SKM-1 treated with dmso at 0.1 percent for 144 hours (cell line): ENCODE measurements at regions not wholly inside any gene's neighbourhood (a gene's known extent, or its start where the extent isn't known, plus 50 kb on each side); places are given as distances from the start of the nearest gene placed in this dataset.
"Not testable (repeated sequence)": the region's sequence is repeated elsewhere in the genome, so short reads cannot be mapped to it uniquely, and the experiment has no call there.

Experiments used
- DNase-seq: peaks from one replicate; lab custom pipeline; 2025; ENCODE audit not compliant: unreplicated experiment; lab: John Stamatoyannopoulos, UW

DNA sequence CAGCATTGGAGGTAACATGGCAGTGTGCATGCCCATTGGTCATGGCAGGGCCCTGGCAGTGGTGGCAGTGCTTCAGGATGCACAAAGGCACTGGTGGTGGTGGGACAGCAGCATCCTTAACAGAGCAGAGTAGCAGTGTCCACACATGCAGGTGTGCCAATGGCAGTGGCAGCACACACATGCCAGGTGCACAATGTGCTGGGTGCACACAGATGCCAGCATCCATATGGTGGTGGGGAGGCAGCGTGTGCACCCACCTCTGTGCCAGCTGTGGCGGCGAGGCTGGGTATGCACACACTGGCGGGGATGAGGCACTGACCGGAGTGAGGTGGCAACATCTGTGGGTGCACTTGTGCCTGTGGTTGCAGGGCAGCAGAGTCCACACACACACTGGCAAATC, 150.6 kb downstream of the SI start:
- no peak for DNase-seq

- peak; percentile 25 for DNase-seq
Measured at GRCh38 chr3:164918905-164919304, 159.4 kb downstream of the SI start.

- DNase-seq = no peak
Measured at GRCh38 chr3:164912916-164913315, 165.4 kb downstream of the SI start.

GRCh38 chr3:164903820-164904451, 174.4 kb downstream of the SI start:
- no peak for DNase-seq

DNA sequence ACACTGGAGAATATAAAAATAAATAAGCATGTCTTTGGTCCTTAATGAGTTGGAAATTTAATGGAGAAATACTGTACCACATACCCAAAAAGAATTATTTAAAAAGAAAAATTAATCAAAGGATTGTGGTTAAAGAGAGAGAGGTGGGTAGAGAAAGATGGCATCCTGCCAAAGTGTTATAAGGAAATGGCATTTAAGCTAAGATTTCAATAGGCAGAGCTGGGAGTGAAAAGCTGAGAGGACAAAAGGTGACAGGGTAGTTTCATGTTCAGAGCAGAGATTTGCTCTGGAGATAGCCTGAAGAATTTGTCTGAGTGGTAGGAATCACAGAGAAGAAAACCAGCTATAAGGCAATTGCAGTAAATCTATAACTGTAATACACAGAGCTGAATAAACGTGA, 181.0 kb downstream of the SI start:
- no peak for DNase-seq

DNA sequence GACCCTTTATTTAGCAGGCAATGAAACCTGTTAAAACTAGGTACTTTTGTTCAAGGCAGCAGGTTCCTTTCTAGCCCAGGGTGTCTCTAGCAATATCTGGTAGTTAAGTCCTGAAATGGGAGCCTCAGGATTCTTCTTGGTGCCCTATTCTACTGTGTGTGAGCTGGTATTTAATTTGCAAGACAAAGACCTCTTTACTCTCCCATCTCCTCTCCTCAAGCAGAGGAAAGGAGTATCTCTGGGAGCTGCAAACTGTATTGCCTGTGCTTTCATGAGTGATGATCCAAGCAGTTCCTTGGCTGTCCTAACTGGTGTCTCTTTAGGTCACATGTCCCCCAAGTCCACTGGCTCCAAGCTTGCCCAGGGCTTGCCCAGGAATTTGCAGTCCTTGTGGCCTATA, 188.2 kb downstream of the SI start:
- no peak for DNase-seq

- DNase-seq = no peak
Measured at GRCh38 chr3:164883171-164883570, 195.1 kb downstream of the SI start.

DNA sequence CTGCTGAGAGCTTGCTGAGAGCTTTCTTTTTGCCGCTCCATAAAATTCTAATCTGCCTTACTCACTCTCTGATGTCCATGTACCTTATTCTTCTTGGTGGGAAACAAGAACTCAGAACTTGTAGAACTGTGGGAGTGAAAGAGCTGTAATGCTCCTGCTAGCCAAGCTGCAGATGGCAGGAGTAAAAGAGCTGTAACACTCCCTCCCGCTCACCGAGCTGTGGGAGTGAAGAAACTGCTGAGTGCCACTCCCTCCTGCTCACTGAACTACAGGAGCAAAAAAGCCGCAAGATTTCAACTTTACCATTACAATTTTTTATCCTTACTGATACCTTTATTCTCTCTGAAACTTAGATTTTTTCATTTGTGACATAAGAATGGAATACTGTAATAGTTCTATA, 199.1 kb downstream of the SI start:
- no peak for DNase-seq

DNA sequence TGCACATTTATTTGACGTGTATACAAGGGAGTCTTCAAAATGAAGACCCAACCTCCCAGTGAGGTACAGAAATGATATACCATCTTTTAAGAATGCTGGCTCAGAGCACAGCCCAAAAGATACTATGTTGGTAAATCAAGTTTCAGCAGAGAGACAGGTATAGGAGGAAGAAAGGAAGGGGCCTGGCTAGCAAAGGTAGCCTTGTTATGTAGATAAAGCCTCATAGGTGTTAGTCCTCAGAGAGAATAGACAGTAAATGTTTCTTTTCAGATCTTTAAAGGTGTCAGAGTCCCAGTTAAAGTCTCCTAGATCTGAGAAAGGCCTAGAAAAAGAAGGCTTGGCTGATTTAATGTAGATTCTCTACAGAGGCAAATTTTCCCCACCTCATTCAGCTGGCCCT, 213.8 kb downstream of the SI start:
- DNase-seq = no peak

DNA sequence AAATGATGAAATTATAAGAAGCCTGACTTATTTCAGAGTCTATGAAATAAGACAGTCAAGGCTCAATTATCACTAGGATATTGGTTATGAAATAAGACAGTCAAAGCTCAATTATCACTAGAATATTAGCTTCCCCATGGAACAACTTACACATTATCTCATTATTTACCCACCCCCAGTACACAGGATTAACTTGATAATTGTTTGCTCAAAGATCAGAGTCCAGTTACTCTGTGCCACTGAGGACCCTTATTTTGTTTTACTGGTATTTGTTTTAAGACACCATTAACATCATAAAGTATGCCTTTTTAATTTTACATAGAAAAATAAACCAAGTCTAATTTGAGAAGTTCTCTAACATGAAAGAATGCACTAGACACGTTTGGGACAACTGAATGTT, 225.4 kb downstream of the SI start:
- no peak for DNase-seq

- no peak for DNase-seq
Measured at GRCh38 chr3:164851905-164852304, 226.4 kb downstream of the SI start.

GRCh38 chr3:164851204-164851603, 227.1 kb downstream of the SI start:
- DNase-seq = no peak

DNA sequence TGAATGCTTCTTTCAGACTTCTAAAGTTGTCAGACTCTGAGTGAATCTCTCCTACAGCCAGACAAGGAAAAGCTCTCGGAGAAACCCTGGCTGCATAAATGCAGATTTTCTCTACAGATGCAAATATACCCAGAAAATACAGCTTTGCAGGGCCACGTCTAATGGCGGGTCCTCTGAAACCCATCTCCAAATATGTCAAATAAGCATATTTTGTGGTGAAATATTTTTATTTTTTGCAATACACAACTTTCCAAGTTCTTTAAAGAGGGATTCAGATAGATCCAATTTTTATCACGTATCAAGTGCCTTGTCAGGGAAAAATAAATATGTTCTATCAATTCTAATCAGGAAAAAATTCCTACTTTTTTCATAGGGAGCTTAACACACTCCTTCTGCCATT, 229.4 kb downstream of the SI start:
- no peak for DNase-seq

- no peak for DNase-seq
Measured at GRCh38 chr3:164845739-164846138, 232.6 kb downstream of the SI start.

DNA sequence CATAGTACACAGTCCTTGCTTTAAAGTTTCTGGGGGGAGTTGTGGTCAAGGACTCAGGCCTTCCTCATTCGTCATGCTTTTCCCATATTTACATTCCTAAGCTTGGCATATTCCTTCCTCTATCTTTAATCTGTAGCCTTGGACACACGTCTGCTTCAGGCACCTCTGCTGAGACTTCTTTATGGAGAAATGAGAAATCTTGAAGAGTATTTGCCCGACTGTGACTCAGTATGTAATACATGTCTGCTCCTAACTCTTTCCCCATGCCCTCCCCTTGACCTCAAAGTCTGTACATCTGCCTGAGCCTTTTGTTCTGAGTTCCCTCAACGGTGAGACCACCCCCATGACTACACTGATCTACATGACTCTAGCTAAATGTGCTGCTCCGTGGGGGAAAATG, 246.1 kb downstream of the SI start:
- no peak for DNase-seq

GRCh38 chr3:164818318-164818717, 260.0 kb downstream of the SI start:
- DNase-seq = no peak

DNA sequence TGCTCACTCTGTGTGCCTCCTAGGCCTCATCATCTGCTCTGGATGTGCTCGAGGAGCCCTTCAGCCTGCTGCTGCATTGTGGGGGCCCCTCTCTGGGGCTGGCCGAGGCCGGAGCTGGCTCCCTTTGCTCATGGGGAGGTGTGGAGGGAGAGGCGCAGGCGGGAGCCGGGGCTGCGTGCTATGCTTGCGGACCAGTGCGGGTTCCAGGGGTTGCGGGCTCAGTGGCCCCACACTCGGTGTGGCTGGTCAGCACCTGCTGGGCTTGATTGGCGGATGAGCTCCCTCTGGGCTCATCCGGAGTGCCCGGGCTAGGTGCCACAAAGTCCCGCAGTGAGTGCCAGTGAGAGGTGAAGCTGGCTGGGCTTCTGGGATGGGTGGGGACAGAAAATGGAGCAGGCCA, 264.2 kb downstream of the SI start:
- no peak for DNase-seq

DNA sequence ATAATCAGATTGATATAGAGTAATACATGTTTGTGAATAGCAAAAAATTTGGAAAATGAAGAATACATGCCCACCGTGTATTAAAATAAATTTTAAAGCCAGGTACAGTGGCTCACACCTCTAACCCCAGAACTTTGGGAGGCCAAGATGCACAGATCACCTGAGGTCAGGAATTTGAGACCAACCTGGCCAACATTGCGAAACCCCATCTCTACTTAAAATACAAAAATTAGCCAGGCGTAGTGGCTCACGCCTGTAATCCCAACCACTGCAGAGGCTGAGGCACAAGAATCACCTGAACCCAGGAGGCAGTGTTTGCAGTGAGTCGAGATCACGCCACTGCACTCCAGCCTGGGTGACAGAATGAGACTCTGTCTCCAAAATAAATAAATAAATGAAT, 266.3 kb downstream of the SI start:
- no peak for DNase-seq

DNA sequence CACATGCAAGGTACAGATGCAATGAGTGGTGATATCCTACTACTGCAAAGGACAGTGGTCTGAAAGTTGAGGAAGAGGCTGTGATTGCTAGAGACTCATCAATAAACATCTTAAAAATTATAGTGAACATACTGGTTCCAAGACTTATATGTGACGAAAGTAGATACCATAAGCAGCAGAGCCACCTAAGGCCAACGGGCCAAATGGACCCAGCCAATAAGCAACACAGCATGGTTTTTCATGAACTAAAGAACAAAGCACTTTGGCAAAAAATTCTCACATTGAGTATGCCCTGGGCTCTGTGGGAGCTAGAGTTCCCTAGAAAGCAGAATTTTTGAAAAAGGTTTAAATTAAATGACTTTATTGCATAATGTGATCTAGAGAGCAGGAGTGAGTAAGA, 272.1 kb downstream of the SI start:
- DNase-seq = no peak

DNA sequence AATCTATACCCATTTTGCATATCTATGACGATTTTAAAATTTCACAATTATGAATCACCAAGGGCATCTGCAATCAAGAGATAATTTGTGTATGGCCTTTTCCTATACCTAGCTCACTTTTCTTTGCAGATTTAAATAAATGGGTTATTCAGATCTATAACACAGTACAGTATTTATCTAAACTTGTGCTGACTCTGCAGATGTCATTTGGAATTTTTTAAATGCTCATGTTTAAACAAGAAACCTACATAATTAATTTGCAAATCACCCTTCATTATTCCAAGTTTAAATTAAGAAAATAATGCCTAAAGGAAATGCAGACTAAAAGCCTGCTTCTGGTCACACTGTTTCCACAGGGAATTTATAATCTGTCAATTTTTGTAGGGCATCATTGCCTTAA, 284.2 kb downstream of the SI start:
- DNase-seq = no peak

DNA sequence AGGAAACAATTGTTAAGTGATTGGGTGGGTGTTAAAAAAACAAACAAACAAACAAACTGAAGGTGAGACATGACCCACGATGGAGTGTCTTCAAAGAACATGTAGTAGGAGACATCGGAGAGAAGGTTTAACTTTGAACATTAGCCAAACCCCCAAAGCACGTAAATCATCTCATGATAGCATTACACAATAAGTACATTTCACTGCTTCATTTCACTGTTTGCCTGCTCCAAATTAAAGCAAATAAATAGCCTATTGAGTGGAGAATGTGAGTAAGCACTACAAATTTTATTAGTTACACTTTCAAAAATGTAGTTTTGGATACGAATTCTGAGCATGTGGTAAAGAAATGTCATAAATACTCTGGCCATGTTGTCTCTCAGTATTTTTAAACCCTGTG, 287.0 kb downstream of the SI start:
- no peak for DNase-seq

- not testable (repeated sequence) for DNase-seq
Measured at GRCh38 chr3:164784407-164784806, 293.9 kb downstream of the SI start.

GRCh38 chr3:164781755-164782154, 296.5 kb downstream of the SI start:
- DNase-seq = no peak

DNA sequence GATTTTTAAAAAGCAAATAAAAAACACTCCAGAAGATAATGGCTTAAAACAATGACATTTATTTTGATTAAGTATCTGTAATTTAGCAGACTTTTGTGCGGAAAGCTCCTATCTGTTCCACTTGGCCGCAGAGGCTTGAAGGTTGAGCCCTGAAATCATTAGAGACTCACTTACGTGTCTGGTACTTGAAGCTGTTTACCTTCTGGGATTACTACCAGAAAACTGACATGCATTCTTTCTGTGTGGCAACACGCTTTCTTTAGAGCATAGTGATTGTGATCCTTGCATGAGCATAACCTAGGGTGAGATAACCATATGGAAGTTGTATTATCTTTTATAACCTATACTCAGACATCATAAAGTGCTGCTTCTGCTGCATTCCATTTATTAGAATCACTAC, 298.5 kb downstream of the SI start:
- DNase-seq = no peak
